Pancreas (tissue), 10 donors: ENCODE measurements at regions not wholly inside any gene's neighbourhood (a gene's known extent, or its start where the extent isn't known, plus 50 kb on each side); places are given as distances from the start of the nearest gene placed in this dataset.
A peak's percentile ranks its signal among the peaks of the same experiment; 100 is the strongest.
"Not testable (repeated sequence)": the region's sequence is repeated elsewhere in the genome, so short reads cannot be mapped to it uniquely, and the experiment has no call there.

Source experiments
- ATAC-seq, 4 donors: fragments of 200-7000 bp; cut with Tn5 transposase; one replicate each; pipeline versions ENCODE4 v1.8.0 to v1.9.1; 2020; ENCODE audit warnings: mild to moderate bottlenecking in 4 of 4, moderate library complexity in 4 of 4
- DNase-seq, 6 donors: peaks; one replicate each; pipeline ENCODE4 v3.0.0-alpha.2; 2020
- FAIRE-seq: peaks from 2 replicates; lab custom pipeline; 2012; peaks lifted over from hg19 to GRCh38; lab: Jason Lieb, UNC
- H3K27ac ChIP-seq, 4 donors: fragments of 200-600 bp; sonication (generic); 1 replicate in 3 of 4; 2 replicates in 1 of 4; pipeline versions ENCODE4 v1.5.0 to v1.8.0; 2020
- H3K27me3 ChIP-seq, 4 donors: fragments of 200-600 bp; one replicate each; pipeline ENCODE4 v1.8.0; 2021
- H3K36me3 ChIP-seq, 3 donors: fragments of 200-600 bp; sonication (generic) in 1 of 3; one replicate each; pipeline versions ENCODE4 v1.5.0 to v1.8.0; 2020 to 2021
- H3K4me1 ChIP-seq, 3 donors: fragments of 200-600 bp; one replicate each; pipeline ENCODE4 v1.8.0; 2021
- H3K4me3 ChIP-seq, 4 donors: fragments of 200-600 bp; sonication (generic) in 2 of 4; one replicate each; pipeline versions ENCODE4 v1.5.0 to v1.8.0; 2020 to 2021
- H3K9me3 ChIP-seq, 4 donors: fragments of 200-600 bp; one replicate each; pipeline ENCODE4 v1.8.0; 2021
- CTCF ChIP-seq, 4 donors: fragments of 200-600 bp; sonication (generic) in 3 of 4; IDR thresholded peaks; one replicate each; pipeline versions ENCODE4 v1.5.0 to v1.8.0; 2021; ENCODE audit warnings: antibody characterized with exemption in 4 of 4
- WGBS, 2 donors: extraction: QIAGEN DNeasy Blood & Tissue Kit; methylation state at CpG; one replicate each; pipeline ENCODE4 v1.1.7; 2013; 5-methylcytosine and 5-hydroxymethylcytosine counted together
- intact Hi-C, 3 donors: fragments of 100-400 bp; cut with DNase I; formaldehyde crosslinking; loops; one replicate each; pipeline versions ENCODE4 v1.11.1 to v1.14.2; 2022
- donor health status: healthy with polysubstance abuse.
- donor health status: DM: no; HTN: no; CAD: no; lungs with moderate emphysema.
- donor health status: DM: no; HTN: no; CAD: no.
- donor health status: control.
- donor health status: control.
- donor health status: Bipolar disorder and iron deficiency.
- donor health status: DM: yes; HTN: yes; CAD: no.
- donor health status: DM: no; HTN: no; CAD: no.
- donor health status: DM: no; HTN: no; CAD: no.
- donor health status: DM: yes; HTN: yes; CAD: no.

GRCh38 chr10:42722575-42722974 is 60.0 kb upstream of the BMS1 start:
- WGBS, 2 donors = 74 to 84% methylated on average over 4 of the region's 4 CpGs
- H3K36me3 ChIP-seq = no peaks in the 10 kb centered on the region
- FAIRE-seq (no peak), ATAC-seq (no peak), DNase-seq (no peak)
- H3K9me3 ChIP-seq = no peaks in the 10 kb centered on the region
- no peak overlapping the region for H3K27ac ChIP-seq
- peaks cover 0 to 5% (median 2%) of the 10 kb centered on the region in 3 donors for H3K4me1 ChIP-seq
- H3K27me3 ChIP-seq = no peaks in the 10 kb centered on the region
- intact Hi-C loops = no loop called here
- no peak for TF ChIP-seq CTCF (IDR thresholded peaks at IDR 0.05)
- H3K4me3 ChIP-seq = no peak overlapping the region

- intact Hi-C loops, DNase-seq, H3K9me3 ChIP-seq, H3K27me3 ChIP-seq, H3K27ac ChIP-seq, H3K4me3 ChIP-seq, ATAC-seq, H3K4me1 ChIP-seq, H3K36me3 ChIP-seq, FAIRE-seq: not testable (repeated sequence)
- WGBS, 2 donors = 80 to 83% methylated on average over 3 of the region's 3 CpGs
Observed at GRCh38 chr10:42723549-42723948, 59.0 kb upstream of the BMS1 start.

GRCh38 chr10:42724660-42725059 is 57.9 kb upstream of the BMS1 start:
- not testable (repeated sequence) for FAIRE-seq, H3K4me1 ChIP-seq
- 13 to 29% methylated on average over 2 of the region's 2 CpGs for WGBS, 2 donors

GRCh38 chr10:42732266-42732665 is 50.3 kb upstream of the BMS1 start:
- H3K36me3 ChIP-seq = no peaks in the 10 kb centered on the region
- DNase-seq (no peak), ATAC-seq (no peak), FAIRE-seq (no peak)
- WGBS, 2 donors = 92% methylated on average over 4 of the region's 4 CpGs
- no peak overlapping the region for H3K27ac ChIP-seq
- H3K4me3 ChIP-seq = no peak overlapping the region
- TF ChIP-seq CTCF (IDR thresholded peaks at IDR 0.05) = no peak
- no peaks in the 10 kb centered on the region for H3K27me3 ChIP-seq
- intact Hi-C loops = no loop called here
- H3K9me3 ChIP-seq = no peaks in the 10 kb centered on the region
- no peaks in the 10 kb centered on the region for H3K4me1 ChIP-seq

More at GRCh38 chr10:42724660-42725059, 57.9 kb upstream of the BMS1 start:
- ATAC-seq (peak; percentile 71 to 93 (median 86)), DNase-seq (peak in 4 of 6 donors; percentile 29 to 47 (median 38))
- H3K4me3 ChIP-seq, H3K36me3 ChIP-seq, intact Hi-C loops, H3K27me3 ChIP-seq, H3K27ac ChIP-seq, H3K9me3 ChIP-seq: not testable (repeated sequence)
